SK-N-SH (cell line): ENCODE measurements at regions not wholly inside any gene's neighbourhood (a gene's known extent, or its start where the extent isn't known, plus 50 kb on each side); places are given as distances from the start of the nearest gene placed in this dataset.

Source experiments
- CTCF ChIA-PET: fragments of 300-600, 350-600 bp; formaldehyde crosslinking; extraction: SDS; loops from one replicate; lab custom pipeline; 2021; lab: Yijun Ruan, JAX
- POLR2A ChIA-PET: fragments of 350-600 bp; sonication (Branson Sonifier 250); formaldehyde crosslinking; extraction: SDS; loops from one replicate; lab custom pipeline; 2020; ENCODE audit warnings: antibody characterized with exemption, inconsistent platforms; lab: Yijun Ruan, JAX
- DNase-seq: peaks from one replicate; pipeline ENCODE4 v3.0.0; 2012
- H2AFZ ChIP-seq: fragments of 200-600 bp; sonication (generic); 2 replicates; pipeline ENCODE4 v1.8.1; 2016; ENCODE audit warnings: antibody characterized with exemption, mild to moderate bottlenecking, low read depth
- H3F3A ChIP-seq: fragments of 200-600 bp; sonication (generic); replicated peaks from 2 replicates; pipeline ENCODE3; 2016; ENCODE audit warnings: antibody characterized with exemption, mild to moderate bottlenecking; ENCODE audit not compliant: insufficient read depth
- H3K27ac ChIP-seq, 2 experiments: fragments of 200-500 bp in 1 of 2; fragments of 200-600 bp in 1 of 2; sonication (Bioruptor generic) in 1 of 2; sonication (generic), shearing (Covaris generic) in 1 of 2; 2 replicates each; pipeline versions ENCODE4 v1.5.1 to v1.6.1; 2014 to 2016; ENCODE audit warnings: low read depth in 2 of 2, inconsistent platforms in 1 of 2, low read length in 1 of 2, mild to moderate bottlenecking in 1 of 2, mixed read lengths in 1 of 2
- H3K27me3 ChIP-seq: fragments of 200-600 bp; sonication (generic), shearing (Covaris generic); 2 replicates; pipeline ENCODE4 v1.6.1; 2016; ENCODE audit warnings: mixed run types; ENCODE audit not compliant: insufficient read depth
- H3K36me3 ChIP-seq, 2 experiments: fragments of 200-500 bp in 1 of 2; fragments of 200-600 bp in 1 of 2; sonication (Bioruptor generic) in 1 of 2; sonication (generic) in 1 of 2; replicated peaks in 1 of 2; 2 replicates each; pipeline versions ENCODE3 to v1.5.1; 2014 to 2016; ENCODE audit warnings: low read length in 1 of 2, mild to moderate bottlenecking in 1 of 2; ENCODE audit not compliant: insufficient read depth in 2 of 2, control insufficient read depth in 1 of 2
- H3K4me1 ChIP-seq, 2 experiments: fragments of 200-500 bp in 1 of 2; fragments of 200-600 bp in 1 of 2; sonication (Bioruptor generic) in 1 of 2; sonication (generic), shearing (Covaris generic) in 1 of 2; 2 replicates each; pipeline versions ENCODE4 v1.5.1 to v1.6.1; 2014 to 2016; ENCODE audit warnings: low read depth in 1 of 2, low read length in 1 of 2, mixed run types in 1 of 2; ENCODE audit not compliant: insufficient read depth in 2 of 2, control insufficient read depth in 1 of 2
- H3K4me2 ChIP-seq: fragments of 200-600 bp; sonication (generic), shearing (Covaris generic); 2 replicates; pipeline ENCODE4 v1.6.1; 2017; ENCODE audit warnings: mixed run types
- H3K4me3 ChIP-seq, 2 experiments: fragments of 200-500 bp in 1 of 2; fragments of 200-600 bp in 1 of 2; sonication (Bioruptor generic) in 1 of 2; sonication (generic), shearing (Covaris generic) in 1 of 2; 2 replicates each; pipeline versions ENCODE4 v1.5.1 to v1.8.1; 2014 to 2016; ENCODE audit warnings: low read depth in 2 of 2, inconsistent platforms in 1 of 2, low read length in 1 of 2, mild to moderate bottlenecking in 1 of 2, mixed read lengths in 1 of 2, moderate library complexity in 1 of 2
- H3K79me2 ChIP-seq: fragments of 200-600 bp; sonication (generic); 2 replicates; pipeline ENCODE4 v1.8.1; 2017; ENCODE audit warnings: mild to moderate bottlenecking; ENCODE audit not compliant: insufficient read depth
- H3K9ac ChIP-seq: fragments of 200-600 bp; sonication (generic); 2 replicates; pipeline ENCODE4 v1.6.1; 2017; ENCODE audit warnings: mixed run types
- H3K9me2 ChIP-seq: fragments of 200-600 bp; sonication (generic); 2 replicates; pipeline ENCODE4 v1.6.1; 2017; ENCODE audit warnings: mixed run types
- H3K9me3 ChIP-seq: fragments of 200-600 bp; sonication (generic); 2 replicates; pipeline ENCODE4 v1.6.1; 2017; ENCODE audit warnings: mixed run types, mild to moderate bottlenecking, moderate library complexity
- H4K20me1 ChIP-seq: fragments of 200-600 bp; sonication (generic); 2 replicates; pipeline ENCODE4 v1.6.1; 2017; ENCODE audit warnings: mild to moderate bottlenecking, mixed run types; ENCODE audit not compliant: insufficient read depth
- ELF1 ChIP-seq: IDR thresholded peaks from 2 replicates; pipeline ENCODE4 v1.4.0; 2012
- EP300 ChIP-seq, 2 experiments: IDR thresholded peaks; 2 replicates each; pipeline versions ENCODE4 v1.4.0 to v1.6.1; 2012; ENCODE audit warnings: borderline replicate concordance in 1 of 2, low read depth in 1 of 2, low read length in 1 of 2
- EZH2phosphoT487 ChIP-seq: fragments of 200-600 bp; sonication (generic); IDR thresholded peaks from 2 replicates; pipeline ENCODE4 v1.6.1; 2017; ENCODE audit warnings: low read depth, mixed run types, mild to moderate bottlenecking, antibody characterized with exemption, moderate library complexity, borderline replicate concordance
- FOSL2 ChIP-seq: IDR thresholded peaks from 2 replicates; pipeline ENCODE4 v1.4.0; 2012; ENCODE audit warnings: low read depth, mild to moderate bottlenecking, moderate library complexity, borderline replicate concordance
- FOXM1 ChIP-seq: IDR thresholded peaks from 2 replicates; pipeline ENCODE4 v1.4.0; 2012; ENCODE audit warnings: low read depth, mild to moderate bottlenecking
- IRF3 ChIP-seq: fragments of 150-350 bp; IDR thresholded peaks from 2 replicates; pipeline ENCODE4 v1.6.1; 2016; ENCODE audit warnings: mild to moderate bottlenecking, low read depth, low read length
- MEF2A ChIP-seq: IDR thresholded peaks from 2 replicates; pipeline ENCODE4 v1.4.0; 2012; ENCODE audit warnings: low read depth, borderline replicate concordance
- MXI1 ChIP-seq: IDR thresholded peaks from 2 replicates; pipeline ENCODE4 v1.6.1; 2012; ENCODE audit warnings: mild to moderate bottlenecking, low read depth, low read length, improper control_type of control experiment
- NFIC ChIP-seq: IDR thresholded peaks from 2 replicates; pipeline ENCODE4 v1.4.0; 2012; ENCODE audit warnings: borderline replicate concordance
- PBX3 ChIP-seq: IDR thresholded peaks from 2 replicates; pipeline ENCODE4; 2012
- RXRA ChIP-seq: IDR thresholded peaks from 2 replicates; pipeline ENCODE4 v1.4.0; 2012; ENCODE audit warnings: low read depth, mild to moderate bottlenecking, borderline replicate concordance
- SIN3A ChIP-seq: IDR thresholded peaks from 2 replicates; pipeline ENCODE4 v1.6.1; 2012; ENCODE audit warnings: low read depth, mild to moderate bottlenecking, low read length, moderate library complexity, borderline replicate concordance
- SMC3 ChIP-seq: IDR thresholded peaks from 2 replicates; pipeline ENCODE4 v1.6.1; 2012; ENCODE audit warnings: low read depth, low read length, improper control_type of control experiment
- TCF12 ChIP-seq: IDR thresholded peaks from 2 replicates; pipeline ENCODE4 v1.4.0; 2012
- TEAD4 ChIP-seq: IDR thresholded peaks from 2 replicates; pipeline ENCODE4 v1.4.0; 2012; ENCODE audit warnings: mild to moderate bottlenecking, borderline replicate concordance; ENCODE audit not compliant: insufficient read depth
- USF1 ChIP-seq: IDR thresholded peaks from 2 replicates; pipeline ENCODE4 v1.4.0; 2012; ENCODE audit warnings: low read depth, borderline replicate concordance
- YY1 ChIP-seq: IDR thresholded peaks from 2 replicates; pipeline ENCODE4 v1.4.0; 2012; ENCODE audit warnings: low read depth, mild to moderate bottlenecking
- WGBS: methylation state at CpG from one replicate; pipeline ENCODE4 v1.1.6; 2017; ENCODE audit warnings: low lambda C conversion rate; 5-methylcytosine and 5-hydroxymethylcytosine counted together
- TF ChIP-seq, protein P1 (sequence below): IDR thresholded peaks from 2 replicates; pipeline ENCODE4 v1.4.0; 2012; ENCODE audit warnings: low read depth
- TF ChIP-seq, protein P2 (sequence below): IDR thresholded peaks from 2 replicates; pipeline ENCODE4 v1.4.0; 2012; ENCODE audit warnings: low read depth, borderline replicate concordance

DNA sequence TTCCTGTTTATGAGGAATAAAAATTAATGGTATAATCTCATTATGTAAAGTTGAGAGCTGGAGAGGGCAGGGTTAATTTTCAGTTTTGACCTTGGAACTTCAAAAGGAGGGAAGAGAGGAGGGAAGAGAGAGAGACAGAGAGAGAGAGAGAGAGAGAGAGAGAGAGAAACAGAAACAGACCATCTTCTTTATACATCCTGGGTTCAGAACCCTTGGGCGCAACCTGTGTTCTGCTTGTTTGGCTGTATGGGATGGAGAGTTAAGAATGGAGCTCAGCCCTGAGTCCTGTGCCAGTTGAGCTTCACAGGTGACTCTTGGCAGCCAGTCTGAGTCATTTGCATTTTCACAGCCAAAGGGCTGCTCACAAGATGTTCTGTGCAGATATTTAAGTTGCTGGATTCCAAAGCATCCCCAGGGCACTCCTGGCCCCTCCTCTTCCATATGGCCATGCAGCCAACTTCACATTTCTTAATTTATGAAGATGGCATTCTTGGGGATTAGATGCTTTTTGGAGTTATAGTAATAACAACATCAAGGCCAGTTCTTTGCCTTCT is 143.5 kb downstream of the CARTPT start:
- POLR2A ChIA-PET, result no interaction called here
- CTCF ChIA-PET, result interaction anchor here (0.9 kb wide), 1 partner anchor 12 kb away, joined by 7 read pairs; no protein-coding TSS in a partner anchor
- H4K20me1 ChIP-seq, result no peaks in the 10 kb centered on the region

DNA sequence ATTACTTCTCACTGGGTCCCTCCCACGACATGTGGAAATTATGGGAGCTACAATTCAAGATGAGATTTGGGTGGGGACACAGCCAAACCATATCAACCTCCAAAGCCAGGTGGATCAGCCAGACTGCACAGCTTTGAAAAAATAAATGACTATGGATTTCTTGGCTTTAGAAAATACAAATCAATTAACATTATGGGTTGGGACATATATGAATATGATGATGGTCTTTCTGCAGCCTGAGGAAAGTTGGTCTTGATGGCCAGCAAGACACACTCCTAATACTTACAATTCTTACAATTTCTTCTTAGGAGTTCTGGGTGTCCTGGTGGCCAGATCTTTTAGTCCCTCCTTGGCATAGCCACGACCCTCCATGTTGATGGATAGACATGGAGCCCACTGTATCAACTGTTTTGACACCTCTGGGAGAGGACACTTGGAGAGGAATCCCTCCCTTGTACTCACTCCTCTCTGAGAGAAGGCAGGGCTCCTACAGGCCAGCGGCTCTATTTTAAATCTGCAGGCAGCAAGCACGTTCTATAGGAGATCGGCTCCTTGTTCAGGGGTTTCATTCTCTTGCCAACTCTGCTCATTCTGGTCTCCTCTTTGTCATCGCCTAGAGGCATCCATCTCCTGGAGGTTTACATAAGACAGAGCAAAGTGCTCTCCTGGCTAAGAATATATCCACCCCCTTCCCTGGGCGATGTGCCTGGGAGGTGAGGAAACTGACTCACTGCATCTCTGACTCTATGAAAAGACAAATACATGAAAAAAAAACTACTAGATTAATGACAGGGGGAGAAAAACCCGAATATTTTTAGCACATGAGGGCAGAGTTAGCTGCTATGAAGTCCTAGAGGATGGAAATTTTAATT is 145.9 kb downstream of the CARTPT start:
- H2AFZ ChIP-seq, result no peak overlapping the region; the same call in 1 of the 2 replicates
- no peak for DNase-seq
- peak overlapping the region in 1 of 2 experiments; percentile 27; a peak in 1 of 4 replicates for H3K4me3 ChIP-seq
- no peaks in the 10 kb centered on the region for H3K79me2 ChIP-seq
- no peaks in the 10 kb centered on the region for H3K27me3 ChIP-seq
- H3K9me3 ChIP-seq, result 0 out of 2 replicates have a peak, but pooled peaks cover 5% of the 10 kb centered on the region
- H4K20me1 ChIP-seq, result no peaks in the 10 kb centered on the region
- peak overlapping the region; percentile 60 to 66; a peak in 3 of 4 replicates for H3K27ac ChIP-seq
- no peak overlapping the region for H3K9ac ChIP-seq
- H3F3A ChIP-seq, result peaks cover 11% of the 10 kb centered on the region
- no peaks in the 10 kb centered on the region for H3K9me2 ChIP-seq
- peaks cover 11 to 12% of the 10 kb centered on the region in 2 experiments; a peak in 3 of 4 replicates for H3K4me1 ChIP-seq
- CTCF ChIA-PET, result interaction anchor here (1.0 to 1.4 kb wide), 3 partner anchors 13 to 82 kb away, joined by 3 read pairs; no protein-coding TSS in a partner anchor
- WGBS, result 31% methylated on average over 7 of the region's 8 CpGs
- H3K36me3 ChIP-seq, result no peaks in the 10 kb centered on the region
- H3K4me2 ChIP-seq, result peak overlapping the region; percentile 69
- POLR2A ChIA-PET, result no interaction called here
- TF ChIP-seq SIN3A, result no peak
- TF ChIP-seq FOSL2, result peak; percentile 85
- TF ChIP-seq PBX3, result peak; percentile 92
- TF ChIP-seq FOXM1, result peak; percentile 54; the same call in 1 of the 2 replicates
- TF ChIP-seq YY1, result no peak
- no peak for TF ChIP-seq EZH2phosphoT487
- TF ChIP-seq TCF12, result peak; percentile 94
- TF ChIP-seq TEAD4, result peak; percentile 73; the same call in 1 of the 2 replicates
- no peak for TF ChIP-seq SMC3
- no peak for TF ChIP-seq ELF1
- TF ChIP-seq EP300 (IDR thresholded peaks at IDR 0.05; ENCODE audit: borderline replicate concordance in 1 of 2, low read depth in 1 of 2, low read length in 1 of 2), result peak in 1 of 2 experiments; percentile 83; a peak in 2 of 4 replicates
- no peak for TF ChIP-seq MXI1
- peak; percentile 89 for TF ChIP-seq NFIC
- peak; percentile 80 for TF ChIP-seq MEF2A
- TF ChIP-seq, protein P1, sequence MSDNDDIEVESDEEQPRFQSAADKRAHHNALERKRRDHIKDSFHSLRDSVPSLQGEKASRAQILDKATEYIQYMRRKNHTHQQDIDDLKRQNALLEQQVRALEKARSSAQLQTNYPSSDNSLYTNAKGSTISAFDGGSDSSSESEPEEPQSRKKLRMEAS, result peak; percentile 55
- no peak for TF ChIP-seq IRF3
- no peak for TF ChIP-seq USF1
- TF ChIP-seq RXRA, result peak; percentile 56; the same call in 1 of the 2 replicates

More for the DNA sequence above, 143.5 kb downstream of the CARTPT start:
- H2AFZ ChIP-seq, result no peak overlapping the region
- no peak overlapping the region for H3K4me3 ChIP-seq
- no peaks in the 10 kb centered on the region for H3K27me3 ChIP-seq
- H3K9me3 ChIP-seq, result no peaks in the 10 kb centered on the region
- no peak overlapping the region for H3K27ac ChIP-seq
- TF ChIP-seq, protein P2, sequence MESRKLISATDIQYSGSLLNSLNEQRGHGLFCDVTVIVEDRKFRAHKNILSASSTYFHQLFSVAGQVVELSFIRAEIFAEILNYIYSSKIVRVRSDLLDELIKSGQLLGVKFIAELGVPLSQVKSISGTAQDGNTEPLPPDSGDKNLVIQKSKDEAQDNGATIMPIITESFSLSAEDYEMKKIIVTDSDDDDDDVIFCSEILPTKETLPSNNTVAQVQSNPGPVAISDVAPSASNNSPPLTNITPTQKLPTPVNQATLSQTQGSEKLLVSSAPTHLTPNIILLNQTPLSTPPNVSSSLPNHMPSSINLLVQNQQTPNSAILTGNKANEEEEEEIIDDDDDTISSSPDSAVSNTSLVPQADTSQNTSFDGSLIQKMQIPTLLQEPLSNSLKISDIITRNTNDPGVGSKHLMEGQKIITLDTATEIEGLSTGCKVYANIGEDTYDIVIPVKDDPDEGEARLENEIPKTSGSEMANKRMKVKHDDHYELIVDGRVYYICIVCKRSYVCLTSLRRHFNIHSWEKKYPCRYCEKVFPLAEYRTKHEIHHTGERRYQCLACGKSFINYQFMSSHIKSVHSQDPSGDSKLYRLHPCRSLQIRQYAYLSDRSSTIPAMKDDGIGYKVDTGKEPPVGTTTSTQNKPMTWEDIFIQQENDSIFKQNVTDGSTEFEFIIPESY, result no peak
- TF ChIP-seq TCF12 (peak; percentile 46), NFIC (peak; percentile 29; the same call in 1 of the 2 replicates)
- TF ChIP-seq, all 33 proteins: peak for 2
- Histone ChIP-seq H3K36me3 (no peaks in the 10 kb centered on the region), H3K9ac (no peak overlapping the region), H3K9me2 (no peaks in the 10 kb centered on the region), H3K4me1 (peaks cover 11 to 12% of the 10 kb centered on the region in 2 experiments; a peak in 3 of 4 replicates), H3F3A (peaks cover 11% of the 10 kb centered on the region), H3K4me2 (no peak overlapping the region), H3K79me2 (no peaks in the 10 kb centered on the region)
- 63% methylated on average over 1 of the region's 1 CpG for WGBS
- no peak for DNase-seq
